WTC11 (cell line): ENCODE measurements at regions not wholly inside any gene's neighbourhood (a gene's known extent, or its start where the extent isn't known, plus 50 kb on each side); places are given as distances from the start of the nearest gene placed in this dataset.

Source experiments
- GRHL2 ChIP-seq: fragments of 250-450 bp; sonication (Bioruptor Pico); IDR thresholded peaks from 2 replicates; pipeline ENCODE4 v1.8.0; 2022; ENCODE audit warnings: mild to moderate bottlenecking, moderate library complexity; ENCODE audit not compliant: insufficient replicate concordance, severe bottlenecking
- TF ChIP-seq, protein P1 (sequence below): sonication (generic); formaldehyde crosslinking; IDR thresholded peaks from 2 replicates; pipeline ENCODE4 v1.8.1; 2023; ENCODE audit warnings: mild to moderate bottlenecking, missing genetic modification reagents, moderate library complexity
- TF ChIP-seq, protein P2 (sequence below): fragments of 200-600 bp; IDR thresholded peaks from 2 replicates; pipeline ENCODE4 v1.8.0; 2022; ENCODE audit warnings: antibody characterized with exemption
- TF ChIP-seq, protein P3 (sequence below): sonication (generic); formaldehyde crosslinking; IDR thresholded peaks from 2 replicates; pipeline ENCODE4 v1.8.0; 2023; ENCODE audit warnings: missing genetic modification reagents
- TF ChIP-seq, protein P4 (sequence below): fragments of 250-450 bp; sonication (Bioruptor Pico); IDR thresholded peaks from 2 replicates; pipeline ENCODE4 v1.9.0; 2021; ENCODE audit warnings: mild to moderate bottlenecking
- TF ChIP-seq, protein P5 (sequence below): sonication (generic); formaldehyde crosslinking; IDR thresholded peaks from 2 replicates; pipeline ENCODE4 v1.8.1; 2022; ENCODE audit warnings: low read depth, missing genetic modification reagents, borderline replicate concordance

DNA sequence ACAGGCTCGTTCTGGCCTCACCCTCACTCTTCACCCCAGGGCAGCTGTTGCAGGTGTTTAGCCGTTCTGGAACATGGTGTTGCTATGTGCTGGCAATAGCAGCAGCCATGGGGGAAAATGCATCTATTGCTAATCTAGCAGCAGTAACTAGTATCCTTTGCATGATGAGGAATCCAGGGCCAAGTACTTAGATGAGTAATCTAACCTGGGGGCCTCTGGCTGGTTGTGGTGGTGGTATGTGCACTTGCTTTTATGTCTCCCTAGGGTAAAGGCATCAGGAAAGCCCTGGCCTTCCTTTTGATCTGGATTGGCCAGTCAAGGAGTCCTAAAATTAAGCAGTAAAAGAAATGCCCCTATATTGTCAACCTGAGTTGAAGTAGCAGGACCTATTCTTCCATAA, 594.5 kb upstream of the MAP3K7 start:
- TF ChIP-seq, protein P1, sequence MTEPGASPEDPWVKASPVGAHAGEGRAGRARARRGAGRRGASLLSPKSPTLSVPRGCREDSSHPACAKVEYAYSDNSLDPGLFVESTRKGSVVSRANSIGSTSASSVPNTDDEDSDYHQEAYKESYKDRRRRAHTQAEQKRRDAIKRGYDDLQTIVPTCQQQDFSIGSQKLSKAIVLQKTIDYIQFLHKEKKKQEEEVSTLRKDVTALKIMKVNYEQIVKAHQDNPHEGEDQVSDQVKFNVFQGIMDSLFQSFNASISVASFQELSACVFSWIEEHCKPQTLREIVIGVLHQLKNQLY, result no peak
- TF ChIP-seq, protein P2, sequence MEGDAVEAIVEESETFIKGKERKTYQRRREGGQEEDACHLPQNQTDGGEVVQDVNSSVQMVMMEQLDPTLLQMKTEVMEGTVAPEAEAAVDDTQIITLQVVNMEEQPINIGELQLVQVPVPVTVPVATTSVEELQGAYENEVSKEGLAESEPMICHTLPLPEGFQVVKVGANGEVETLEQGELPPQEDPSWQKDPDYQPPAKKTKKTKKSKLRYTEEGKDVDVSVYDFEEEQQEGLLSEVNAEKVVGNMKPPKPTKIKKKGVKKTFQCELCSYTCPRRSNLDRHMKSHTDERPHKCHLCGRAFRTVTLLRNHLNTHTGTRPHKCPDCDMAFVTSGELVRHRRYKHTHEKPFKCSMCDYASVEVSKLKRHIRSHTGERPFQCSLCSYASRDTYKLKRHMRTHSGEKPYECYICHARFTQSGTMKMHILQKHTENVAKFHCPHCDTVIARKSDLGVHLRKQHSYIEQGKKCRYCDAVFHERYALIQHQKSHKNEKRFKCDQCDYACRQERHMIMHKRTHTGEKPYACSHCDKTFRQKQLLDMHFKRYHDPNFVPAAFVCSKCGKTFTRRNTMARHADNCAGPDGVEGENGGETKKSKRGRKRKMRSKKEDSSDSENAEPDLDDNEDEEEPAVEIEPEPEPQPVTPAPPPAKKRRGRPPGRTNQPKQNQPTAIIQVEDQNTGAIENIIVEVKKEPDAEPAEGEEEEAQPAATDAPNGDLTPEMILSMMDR, result no peak
- TF ChIP-seq, protein P3, sequence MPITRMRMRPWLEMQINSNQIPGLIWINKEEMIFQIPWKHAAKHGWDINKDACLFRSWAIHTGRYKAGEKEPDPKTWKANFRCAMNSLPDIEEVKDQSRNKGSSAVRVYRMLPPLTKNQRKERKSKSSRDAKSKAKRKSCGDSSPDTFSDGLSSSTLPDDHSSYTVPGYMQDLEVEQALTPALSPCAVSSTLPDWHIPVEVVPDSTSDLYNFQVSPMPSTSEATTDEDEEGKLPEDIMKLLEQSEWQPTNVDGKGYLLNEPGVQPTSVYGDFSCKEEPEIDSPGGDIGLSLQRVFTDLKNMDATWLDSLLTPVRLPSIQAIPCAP (CRISPR knock-in tag), result no peak
- TF ChIP-seq, protein P4, sequence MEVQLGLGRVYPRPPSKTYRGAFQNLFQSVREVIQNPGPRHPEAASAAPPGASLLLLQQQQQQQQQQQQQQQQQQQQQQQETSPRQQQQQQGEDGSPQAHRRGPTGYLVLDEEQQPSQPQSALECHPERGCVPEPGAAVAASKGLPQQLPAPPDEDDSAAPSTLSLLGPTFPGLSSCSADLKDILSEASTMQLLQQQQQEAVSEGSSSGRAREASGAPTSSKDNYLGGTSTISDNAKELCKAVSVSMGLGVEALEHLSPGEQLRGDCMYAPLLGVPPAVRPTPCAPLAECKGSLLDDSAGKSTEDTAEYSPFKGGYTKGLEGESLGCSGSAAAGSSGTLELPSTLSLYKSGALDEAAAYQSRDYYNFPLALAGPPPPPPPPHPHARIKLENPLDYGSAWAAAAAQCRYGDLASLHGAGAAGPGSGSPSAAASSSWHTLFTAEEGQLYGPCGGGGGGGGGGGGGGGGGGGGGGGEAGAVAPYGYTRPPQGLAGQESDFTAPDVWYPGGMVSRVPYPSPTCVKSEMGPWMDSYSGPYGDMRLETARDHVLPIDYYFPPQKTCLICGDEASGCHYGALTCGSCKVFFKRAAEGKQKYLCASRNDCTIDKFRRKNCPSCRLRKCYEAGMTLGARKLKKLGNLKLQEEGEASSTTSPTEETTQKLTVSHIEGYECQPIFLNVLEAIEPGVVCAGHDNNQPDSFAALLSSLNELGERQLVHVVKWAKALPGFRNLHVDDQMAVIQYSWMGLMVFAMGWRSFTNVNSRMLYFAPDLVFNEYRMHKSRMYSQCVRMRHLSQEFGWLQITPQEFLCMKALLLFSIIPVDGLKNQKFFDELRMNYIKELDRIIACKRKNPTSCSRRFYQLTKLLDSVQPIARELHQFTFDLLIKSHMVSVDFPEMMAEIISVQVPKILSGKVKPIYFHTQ (CRISPR knock-in tag), result no peak
- TF ChIP-seq GRHL2 (CRISPR knock-in tag), result no peak
- TF ChIP-seq, protein P5, sequence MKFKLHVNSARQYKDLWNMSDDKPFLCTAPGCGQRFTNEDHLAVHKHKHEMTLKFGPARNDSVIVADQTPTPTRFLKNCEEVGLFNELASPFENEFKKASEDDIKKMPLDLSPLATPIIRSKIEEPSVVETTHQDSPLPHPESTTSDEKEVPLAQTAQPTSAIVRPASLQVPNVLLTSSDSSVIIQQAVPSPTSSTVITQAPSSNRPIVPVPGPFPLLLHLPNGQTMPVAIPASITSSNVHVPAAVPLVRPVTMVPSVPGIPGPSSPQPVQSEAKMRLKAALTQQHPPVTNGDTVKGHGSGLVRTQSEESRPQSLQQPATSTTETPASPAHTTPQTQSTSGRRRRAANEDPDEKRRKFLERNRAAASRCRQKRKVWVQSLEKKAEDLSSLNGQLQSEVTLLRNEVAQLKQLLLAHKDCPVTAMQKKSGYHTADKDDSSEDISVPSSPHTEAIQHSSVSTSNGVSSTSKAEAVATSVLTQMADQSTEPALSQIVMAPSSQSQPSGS (CRISPR knock-in tag), result no peak
